ENCODE measurements at regions not wholly inside any gene's neighbourhood (a gene's known extent, or its start where the extent isn't known, plus 50 kb on each side); places are given as distances from the start of the nearest gene placed in this dataset.

- DNase-seq: no peak
Measured at GRCh38 chr5:145237843-145238242, 597.3 kb downstream of the PRELID2 start.

- no peak for DNase-seq
Measured at GRCh38 chr5:145236983-145237382, 598.2 kb downstream of the PRELID2 start.

- no peak for DNase-seq
Measured at GRCh38 chr5:145236127-145236526, 599.0 kb downstream of the PRELID2 start.

GRCh38 chr5:145233461-145233860 lies 601.7 kb downstream of the PRELID2 start:
- DNase-seq: no peak

GRCh38 chr5:145230781-145231180 lies 604.4 kb downstream of the PRELID2 start:
- no peak for DNase-seq

- DNase-seq: no peak
Measured at GRCh38 chr5:145228564-145228963, 606.6 kb downstream of the PRELID2 start.

GRCh38 chr5:145227881-145228280 lies 607.3 kb downstream of the PRELID2 start:
- no peak for DNase-seq

- DNase-seq: no peak
Measured at GRCh38 chr5:145226726-145227125, 608.4 kb downstream of the PRELID2 start.

GRCh38 chr5:145225529-145225928 lies 609.6 kb downstream of the PRELID2 start:
- no peak for DNase-seq

- DNase-seq: no peak
Measured at GRCh38 chr5:145223582-145223981, 611.6 kb downstream of the PRELID2 start.

- DNase-seq: no peak
Measured at GRCh38 chr5:145222622-145223021, 612.5 kb downstream of the PRELID2 start.

- DNase-seq: no peak
Measured at GRCh38 chr5:145221416-145221815, 613.7 kb downstream of the PRELID2 start.

GRCh38 chr5:145220481-145220880 lies 614.7 kb downstream of the PRELID2 start:
- no peak for DNase-seq

- DNase-seq: no peak
Measured at GRCh38 chr5:145218982-145219381, 616.2 kb downstream of the PRELID2 start.

- no peak for DNase-seq
Measured at GRCh38 chr5:145218019-145218418, 617.1 kb downstream of the PRELID2 start.

- no peak for DNase-seq
Measured at GRCh38 chr5:145210020-145210419, 625.1 kb downstream of the PRELID2 start.

- DNase-seq: no peak
Measured at GRCh38 chr5:145205546-145205945, 629.6 kb downstream of the PRELID2 start.

- DNase-seq: no peak
Measured at GRCh38 chr5:145204743-145205142, 630.4 kb downstream of the PRELID2 start.

- DNase-seq: no peak
Measured at GRCh38 chr5:145203193-145203592, 631.9 kb downstream of the PRELID2 start.

GRCh38 chr5:145198525-145199260 lies 636.4 kb downstream of the PRELID2 start:
- DNase-seq: no peak

- DNase-seq: no peak
Measured at GRCh38 chr5:145189746-145190145, 645.4 kb downstream of the PRELID2 start.

GRCh38 chr5:145180371-145180770 lies 654.8 kb downstream of the PRELID2 start:
- DNase-seq: no peak

- no peak for DNase-seq
Measured at GRCh38 chr5:145178641-145179523, 656.3 kb downstream of the PRELID2 start.

- DNase-seq: no peak
Measured at GRCh38 chr5:145176041-145176440, 659.1 kb downstream of the PRELID2 start.

All from CD4-positive, alpha-beta T cell treated with Interleukin-4 for 4 hours (primary cell).